H1 (cell line): ENCODE measurements at regions not wholly inside any gene's neighbourhood (a gene's known extent, or its start where the extent isn't known, plus 50 kb on each side); places are given as distances from the start of the nearest gene placed in this dataset.

Experiments
- CTCF ChIA-PET: fragments of 300-600 bp; sonication (Branson Sonifier 250); formaldehyde crosslinking; loops from one replicate; lab custom pipeline; 2021; ENCODE audit not compliant: partially characterized antibody; lab: Charles Lee
- POLR2A ChIA-PET: fragments of 300-600 bp; sonication (Branson Sonifier 250); formaldehyde crosslinking; loops from one replicate; lab custom pipeline; 2021; ENCODE audit warnings: inconsistent platforms; ENCODE audit not compliant: partially characterized antibody; lab: Charles Lee
- DNase-seq, 2 experiments: peaks; one replicate each; pipeline versions ENCODE4 v3.0.0 to v3.0.0-alpha.2; 2010 to 2022; ENCODE audit warnings: low spot score in 2 of 2, low read depth in 1 of 2, mixed read lengths in 1 of 2
- FAIRE-seq: peaks from 2 replicates; lab custom pipeline; 2011; peaks lifted over from hg19 to GRCh38; lab: Jason Lieb, UNC
- H2AFZ ChIP-seq: 2 replicates; pipeline ENCODE4 v1.8.1; 2012; ENCODE audit warnings: low read length, inconsistent platforms
- H2AK5ac ChIP-seq: 2 replicates; pipeline ENCODE4 v1.6.1; 2013; ENCODE audit warnings: low read depth, low read length
- H2BK120ac ChIP-seq: replicated peaks from 2 replicates; pipeline ENCODE3; 2013; ENCODE audit warnings: low read depth, low read length, inconsistent platforms
- H2BK12ac ChIP-seq: 2 replicates; pipeline ENCODE4 v1.6.1; 2013; ENCODE audit warnings: low read depth, low read length
- H2BK15ac ChIP-seq: 2 replicates; pipeline ENCODE4 v1.6.1; 2013; ENCODE audit warnings: low read length
- H2BK20ac ChIP-seq: 2 replicates; pipeline ENCODE4 v1.6.1; 2013; ENCODE audit warnings: low read length
- H2BK5ac ChIP-seq: 2 replicates; pipeline ENCODE4 v1.6.1; 2013; ENCODE audit warnings: low read depth, low read length
- H3K14ac ChIP-seq: 2 replicates; pipeline ENCODE4 v1.6.1; 2013; ENCODE audit warnings: inconsistent platforms; ENCODE audit not compliant: insufficient read length
- H3K18ac ChIP-seq: 2 replicates; pipeline ENCODE4 v1.6.1; 2013; ENCODE audit warnings: low read length; ENCODE audit errors: extremely low read depth
- H3K23ac ChIP-seq: 2 replicates; pipeline ENCODE4 v1.6.1; 2013; ENCODE audit warnings: inconsistent platforms; ENCODE audit not compliant: insufficient read length
- H3K23me2 ChIP-seq: 2 replicates; pipeline ENCODE4 v1.6.1; 2013; ENCODE audit warnings: low read depth, low read length
- H3K27ac ChIP-seq: 2 replicates; pipeline ENCODE4 v1.6.1; 2011; ENCODE audit warnings: low read depth, low read length, inconsistent platforms
- H3K27me3 ChIP-seq, 4 experiments: replicated peaks in 1 of 4; 1 replicate in 1 of 4; 2 replicates in 3 of 4; pipeline versions ENCODE4 v1.6.1 to v1.8.1; 2011 to 2013; ENCODE audit warnings: low read length in 3 of 4, mild to moderate bottlenecking in 3 of 4, inconsistent platforms in 2 of 4, mixed read lengths in 2 of 4, moderate library complexity in 1 of 4; ENCODE audit not compliant: control insufficient read depth in 3 of 4, insufficient read depth in 3 of 4; ENCODE audit errors: extremely low read depth in 1 of 4
- H3K36me3 ChIP-seq, 4 experiments: 2 replicates each; pipeline versions ENCODE4 v1.6.1 to v1.8.1; 2011 to 2013; ENCODE audit warnings: mild to moderate bottlenecking in 4 of 4, low read length in 3 of 4, moderate library complexity in 2 of 4, control low read depth in 1 of 4, inconsistent platforms in 1 of 4; ENCODE audit not compliant: insufficient read depth in 4 of 4, control insufficient read depth in 2 of 4
- H3K4ac ChIP-seq: replicated peaks from 2 replicates; pipeline ENCODE3; 2013; ENCODE audit warnings: low read length, low read depth, mixed read lengths, inconsistent platforms; ENCODE audit not compliant: insufficient read length
- H3K4me1 ChIP-seq, 4 experiments: replicated peaks in 1 of 4; 1 replicate in 1 of 4; 2 replicates in 3 of 4; pipeline versions ENCODE4 v1.6.1 to v1.8.1; 2011 to 2013; ENCODE audit warnings: low read length in 3 of 4, inconsistent platforms in 2 of 4, mixed read lengths in 1 of 4; ENCODE audit not compliant: insufficient read depth in 4 of 4, control insufficient read depth in 3 of 4
- H3K4me2 ChIP-seq, 2 experiments: 2 replicates each; pipeline versions ENCODE4 v1.6.1 to v1.8.1; 2011 to 2013; ENCODE audit warnings: low read depth in 2 of 2, low read length in 2 of 2, control low read depth in 1 of 2, inconsistent platforms in 1 of 2, mild to moderate bottlenecking in 1 of 2; ENCODE audit not compliant: insufficient read depth in 1 of 2
- H3K4me3 ChIP-seq, 4 experiments: fragments of 200-600, 300-600 bp in 1 of 4; sonication (generic), shearing (Covaris generic), sonication (Bioruptor Twin) in 1 of 4; 2 replicates each; pipeline versions ENCODE4 v1.5.1 to v1.8.1; 2011 to 2016; ENCODE audit warnings: low read length in 4 of 4, low read depth in 3 of 4, control low read depth in 2 of 4, inconsistent platforms in 2 of 4, mild to moderate bottlenecking in 2 of 4, mixed read lengths in 1 of 4, moderate library complexity in 1 of 4; ENCODE audit not compliant: insufficient read depth in 2 of 4; ENCODE audit errors: extremely low read depth in 1 of 4
- H3K56ac ChIP-seq: replicated peaks from 2 replicates; pipeline ENCODE3; 2013; ENCODE audit warnings: low read depth, mild to moderate bottlenecking, mixed read lengths, low read length, inconsistent platforms; ENCODE audit not compliant: insufficient read length
- H3K79me1 ChIP-seq: 2 replicates; pipeline ENCODE4 v1.6.1; 2013; ENCODE audit warnings: low read depth, low read length, control low read depth
- H3K79me2 ChIP-seq, 2 experiments: 2 replicates each; pipeline versions ENCODE4 v1.6.1 to v1.8.1; 2012 to 2013; ENCODE audit warnings: low read length in 2 of 2, mild to moderate bottlenecking in 2 of 2, inconsistent platforms in 1 of 2; ENCODE audit not compliant: insufficient read depth in 2 of 2, control insufficient read depth in 1 of 2
- H3K9ac ChIP-seq, 4 experiments: replicated peaks in 1 of 4; 1 replicate in 1 of 4; 2 replicates in 3 of 4; pipeline versions ENCODE4 v1.6.1 to v1.8.1; 2011 to 2013; ENCODE audit warnings: low read depth in 3 of 4, low read length in 3 of 4, control low read depth in 2 of 4, mild to moderate bottlenecking in 2 of 4, moderate library complexity in 2 of 4, inconsistent platforms in 1 of 4; ENCODE audit errors: extremely low read depth in 1 of 4
- H3K9me3 ChIP-seq, 2 experiments: 2 replicates each; pipeline versions ENCODE4 v1.6.1 to v1.8.1; 2012 to 2013; ENCODE audit warnings: mild to moderate bottlenecking in 2 of 2, moderate library complexity in 2 of 2, control low read depth in 1 of 2, inconsistent platforms in 1 of 2, low read depth in 1 of 2, low read length in 1 of 2, mixed read lengths in 1 of 2; ENCODE audit not compliant: insufficient read depth in 2 of 2
- H4K20me1 ChIP-seq, 2 experiments: replicated peaks in 1 of 2; 2 replicates each; pipeline versions ENCODE3 to v1.8.1; 2011 to 2013; ENCODE audit warnings: inconsistent platforms in 2 of 2, low read length in 2 of 2, mild to moderate bottlenecking in 1 of 2; ENCODE audit not compliant: insufficient read depth in 2 of 2, control insufficient read depth in 1 of 2
- H4K5ac ChIP-seq: 2 replicates; pipeline ENCODE4 v1.6.1; 2013; ENCODE audit warnings: low read length, low read depth, mixed read lengths, inconsistent platforms; ENCODE audit not compliant: insufficient read length
- H4K8ac ChIP-seq: 2 replicates; pipeline ENCODE4 v1.8.0; 2013; ENCODE audit warnings: mild to moderate bottlenecking, moderate library complexity, low read length, inconsistent platforms; ENCODE audit not compliant: insufficient read depth; ENCODE audit errors: extremely low read depth
- H4K91ac ChIP-seq: replicated peaks from 2 replicates; pipeline ENCODE3; 2013; ENCODE audit warnings: low read length, mixed read lengths, inconsistent platforms; ENCODE audit not compliant: insufficient read length
- BCL11A ChIP-seq, 2 experiments: IDR thresholded peaks; one replicate each; pipeline ENCODE4 v1.6.1; 2011; ENCODE audit warnings: low read depth in 2 of 2, low read length in 2 of 2, mild to moderate bottlenecking in 2 of 2
- NANOG ChIP-seq: IDR thresholded peaks from 2 replicates; pipeline ENCODE4 v1.6.1; 2011; ENCODE audit warnings: low read length, low read depth, mild to moderate bottlenecking, inconsistent platforms; ENCODE audit not compliant: insufficient read depth, poor library complexity, severe bottlenecking
- RXRA ChIP-seq: IDR thresholded peaks from 2 replicates; pipeline ENCODE4 v1.6.1; 2011; ENCODE audit warnings: low read depth, mild to moderate bottlenecking, low read length, moderate library complexity; ENCODE audit not compliant: insufficient read depth
- TAF7 ChIP-seq: optimal IDR thresholded peaks from 2 replicates; pipeline ENCODE3; 2011; ENCODE audit warnings: low read depth, mild to moderate bottlenecking, inconsistent platforms, low read length, moderate library complexity, borderline replicate concordance
- WGBS, 2 experiments: shearing (Covaris generic) in 1 of 2; methylation state at CpG; one replicate each; pipeline versions ENCODE4 v1.1.6 to v1.1.7; 2013 to 2015; ENCODE audit warnings: low lambda C conversion rate in 2 of 2, mixed read lengths in 2 of 2, inconsistent platforms in 1 of 2, low coverage in 1 of 2, missing lambda C conversion rate in 1 of 2; ENCODE audit not compliant: insufficient replicate concordance in 2 of 2, insufficient coverage in 1 of 2, insufficient read length in 1 of 2; ENCODE audit errors: extremely low coverage in 1 of 2, missing lambda C conversion rate in 1 of 2; 5-methylcytosine and 5-hydroxymethylcytosine counted together
- TF ChIP-seq, protein P1 (sequence below), 3 experiments: IDR thresholded peaks; 1 replicate in 2 of 3; 2 replicates in 1 of 3; pipeline versions ENCODE4 v1.5.1 to v1.6.1; 2011; ENCODE audit warnings: low read length in 3 of 3, mild to moderate bottlenecking in 3 of 3, inconsistent platforms in 2 of 3, low read depth in 1 of 3, moderate library complexity in 1 of 3; ENCODE audit not compliant: insufficient read depth in 1 of 3; ENCODE audit errors: control extremely low read depth in 1 of 3

DNA sequence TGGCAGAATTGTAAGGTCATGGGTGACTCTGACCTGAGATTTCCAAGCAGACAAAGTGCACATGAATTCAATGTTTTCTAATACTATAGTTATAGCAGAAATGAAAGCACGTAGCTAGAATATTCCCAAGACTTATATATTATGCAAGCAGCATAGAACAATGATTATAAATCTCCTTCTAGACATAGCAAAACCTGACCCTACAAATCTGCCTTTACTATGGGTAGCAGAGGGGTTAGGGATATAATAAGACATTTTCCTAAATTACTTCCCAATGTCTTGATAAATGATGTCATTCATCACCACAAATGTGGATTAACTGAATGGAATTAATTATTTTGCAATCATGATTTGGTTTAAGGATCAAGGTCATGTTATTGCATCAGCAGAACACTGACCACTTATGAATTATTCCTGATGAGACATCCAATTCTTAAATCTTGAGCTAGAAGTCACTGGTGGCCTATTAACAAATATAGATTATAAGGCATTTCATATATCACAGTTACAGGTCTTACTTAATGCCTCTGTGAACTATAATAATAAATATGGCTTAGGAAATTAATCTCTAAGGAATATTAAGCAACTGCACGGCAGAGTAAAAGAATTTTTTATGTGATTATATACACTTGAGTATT, 776.6 kb downstream of the AMY1C start:
- H4K20me1 ChIP-seq = no peaks in the 10 kb centered on the region
- H3K14ac ChIP-seq = no peak overlapping the region
- H2BK20ac ChIP-seq = no peak overlapping the region
- no peak overlapping the region for H2BK5ac ChIP-seq
- 94% methylated on average over 2 of the region's 2 CpGs; no CpG with 5 or more reads in 1 of the 2 experiments for WGBS, 2 experiments
- H3K79me2 ChIP-seq = no peaks in the 10 kb centered on the region
- POLR2A ChIA-PET = no interaction called here
- no peaks in the 10 kb centered on the region for H3K23me2 ChIP-seq
- CTCF ChIA-PET = no interaction called here
- H2BK120ac ChIP-seq = no peak overlapping the region
- no peak overlapping the region for H4K8ac ChIP-seq
- no peak overlapping the region for H2BK12ac ChIP-seq
- DNase-seq (no peak), FAIRE-seq (no peak)
- H3K18ac ChIP-seq = no peak overlapping the region
- H4K91ac ChIP-seq = no peak overlapping the region
- no peak overlapping the region for H3K4ac ChIP-seq
- H2BK15ac ChIP-seq = no peak overlapping the region
- no peaks in the 10 kb centered on the region for H3K4me1 ChIP-seq
- TF ChIP-seq TAF7 (no peak), NANOG (no peak), BCL11A (IDR thresholded peaks at IDR 0.05; ENCODE audit: low read depth in 2 of 2, low read length in 2 of 2) (no peak), RXRA (no peak)
- TF ChIP-seq, protein P1, sequence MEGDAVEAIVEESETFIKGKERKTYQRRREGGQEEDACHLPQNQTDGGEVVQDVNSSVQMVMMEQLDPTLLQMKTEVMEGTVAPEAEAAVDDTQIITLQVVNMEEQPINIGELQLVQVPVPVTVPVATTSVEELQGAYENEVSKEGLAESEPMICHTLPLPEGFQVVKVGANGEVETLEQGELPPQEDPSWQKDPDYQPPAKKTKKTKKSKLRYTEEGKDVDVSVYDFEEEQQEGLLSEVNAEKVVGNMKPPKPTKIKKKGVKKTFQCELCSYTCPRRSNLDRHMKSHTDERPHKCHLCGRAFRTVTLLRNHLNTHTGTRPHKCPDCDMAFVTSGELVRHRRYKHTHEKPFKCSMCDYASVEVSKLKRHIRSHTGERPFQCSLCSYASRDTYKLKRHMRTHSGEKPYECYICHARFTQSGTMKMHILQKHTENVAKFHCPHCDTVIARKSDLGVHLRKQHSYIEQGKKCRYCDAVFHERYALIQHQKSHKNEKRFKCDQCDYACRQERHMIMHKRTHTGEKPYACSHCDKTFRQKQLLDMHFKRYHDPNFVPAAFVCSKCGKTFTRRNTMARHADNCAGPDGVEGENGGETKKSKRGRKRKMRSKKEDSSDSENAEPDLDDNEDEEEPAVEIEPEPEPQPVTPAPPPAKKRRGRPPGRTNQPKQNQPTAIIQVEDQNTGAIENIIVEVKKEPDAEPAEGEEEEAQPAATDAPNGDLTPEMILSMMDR (IDR thresholded peaks at IDR 0.05; ENCODE audit: control extremely low read depth in 1 of 3, insufficient read depth in 1 of 3, low read depth in 1 of 3, low read length in 3 of 3) = no peak
- no peak overlapping the region for H3K4me2 ChIP-seq
- no peak overlapping the region for H4K5ac ChIP-seq
- no peak overlapping the region for H3K4me3 ChIP-seq
- H3K56ac ChIP-seq = no peak overlapping the region
- no peaks in the 10 kb centered on the region for H3K36me3 ChIP-seq
- no peak overlapping the region for H2AK5ac ChIP-seq
- H3K23ac ChIP-seq = no peak overlapping the region
- H3K79me1 ChIP-seq = no peaks in the 10 kb centered on the region
- no peak overlapping the region for H3K9ac ChIP-seq
- no peaks in the 10 kb centered on the region for H3K27me3 ChIP-seq
- H3K9me3 ChIP-seq = no peaks in the 10 kb centered on the region
- H2AFZ ChIP-seq = no peak overlapping the region
- H3K27ac ChIP-seq = no peak overlapping the region
